ENCODE measurements at regions not wholly inside any gene's neighbourhood (a gene's known extent, or its start where the extent isn't known, plus 50 kb on each side); places are given as distances from the start of the nearest gene placed in this dataset.
A peak's percentile ranks its signal among the peaks of the same experiment; 100 is the strongest.

DNA sequence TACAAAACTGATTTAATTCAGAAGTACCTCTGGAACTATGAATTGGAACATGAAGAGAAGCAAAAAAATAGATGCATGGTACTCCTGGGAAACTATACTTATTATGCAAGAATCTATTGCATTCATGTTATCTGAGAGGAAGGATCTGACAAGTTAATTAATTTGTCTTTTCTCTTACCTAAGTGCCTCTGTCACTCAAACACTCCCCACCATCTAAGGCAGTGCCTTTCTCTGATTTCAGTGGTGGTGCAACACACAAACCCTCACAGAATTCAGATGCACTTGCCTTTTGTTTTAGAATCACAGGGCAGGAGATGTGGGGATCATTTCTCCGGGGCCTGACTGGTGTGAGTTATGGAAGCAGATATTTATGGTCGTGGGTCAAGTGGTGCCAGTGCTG is 52.5 kb upstream of the C9orf72 start:
- Mint-ChIP-seq H3K27ac (no peak overlapping the region), H3K9me3 (no peaks in the 10 kb centered on the region), H3K36me3 (no peaks in the 10 kb centered on the region)
- DNase-seq (ENCODE audit: low spot score in 2 of 2) (no peak), ATAC-seq (no peak)

DNA sequence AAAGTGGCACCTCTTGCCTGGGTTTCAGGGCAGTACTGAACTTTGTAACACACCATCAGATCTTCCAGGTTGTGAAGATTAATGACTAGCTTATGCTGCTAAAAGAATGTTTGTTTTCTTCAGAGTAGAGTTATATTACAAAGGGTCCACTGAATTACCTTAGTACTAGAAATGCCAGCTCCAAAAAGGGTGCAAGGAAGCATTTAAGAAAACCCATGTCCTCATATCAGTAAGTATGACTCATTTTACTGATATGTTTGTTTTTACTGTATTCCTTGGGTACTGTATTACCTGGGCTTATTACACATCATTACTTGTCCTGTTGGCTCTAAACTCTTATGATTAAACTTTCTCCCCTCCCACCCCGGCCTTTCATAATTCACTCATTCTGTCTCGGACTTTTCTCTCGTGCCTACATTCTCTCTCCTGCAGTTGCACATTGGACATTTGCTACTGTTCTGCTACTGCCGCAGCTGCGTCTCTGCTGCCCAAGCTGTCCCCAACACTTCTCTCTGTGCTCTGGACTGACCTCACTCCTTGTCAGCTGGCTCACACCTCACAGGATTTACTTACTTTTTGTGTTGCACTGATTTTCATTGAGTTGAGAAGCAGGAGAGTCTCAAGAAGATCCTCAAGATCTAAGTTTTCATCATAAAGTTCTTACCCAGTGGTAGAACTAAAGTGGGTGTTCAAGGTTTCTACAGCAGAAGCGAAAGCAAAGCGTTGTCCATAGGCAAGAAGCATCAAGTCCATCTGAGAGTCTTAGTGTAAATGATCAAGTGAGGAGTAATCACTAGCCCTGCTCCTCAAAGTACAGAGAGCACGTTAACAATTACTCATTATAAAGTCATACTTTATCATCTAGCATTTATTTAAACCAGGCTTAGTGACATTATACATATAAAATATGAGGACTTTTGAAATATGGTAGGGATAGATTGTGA is 53.2 kb upstream of the C9orf72 start:
- ATAC-seq = peak in 1 of 2 donors; percentile 55
- DNase-seq (ENCODE audit: low spot score in 2 of 2) = no peak

DNA sequence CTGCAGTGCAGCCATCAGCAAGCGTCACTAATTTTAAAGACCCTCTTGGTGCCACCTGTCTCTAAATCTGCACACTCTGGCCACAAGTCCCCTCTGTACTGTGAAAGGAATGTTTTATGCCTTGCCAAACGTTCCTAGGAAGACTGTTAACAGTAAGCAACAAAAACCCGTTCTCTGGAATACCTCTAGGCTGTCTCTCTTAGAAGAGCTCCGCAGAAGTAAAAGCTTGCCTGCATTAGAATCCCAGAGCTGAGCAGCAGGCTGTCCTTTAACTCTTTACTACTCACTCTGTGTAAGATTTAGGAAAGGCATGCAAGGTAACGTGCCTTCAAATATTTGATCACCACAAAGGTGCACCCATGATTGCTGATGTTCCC is 53.9 kb upstream of the C9orf72 start:
- no peaks in the 10 kb centered on the region for H3K36me3 Mint-ChIP-seq
- no peak overlapping the region for H3K27ac Mint-ChIP-seq
- ATAC-seq (no peak), DNase-seq (ENCODE audit: low spot score in 2 of 2) (no peak)
- H3K9me3 Mint-ChIP-seq = no peaks in the 10 kb centered on the region

More for the DNA sequence above, 53.2 kb upstream of the C9orf72 start:
- no peak overlapping the region for H3K27ac Mint-ChIP-seq
- no peaks in the 10 kb centered on the region for H3K36me3 Mint-ChIP-seq
- no peaks in the 10 kb centered on the region for H3K9me3 Mint-ChIP-seq

DNA sequence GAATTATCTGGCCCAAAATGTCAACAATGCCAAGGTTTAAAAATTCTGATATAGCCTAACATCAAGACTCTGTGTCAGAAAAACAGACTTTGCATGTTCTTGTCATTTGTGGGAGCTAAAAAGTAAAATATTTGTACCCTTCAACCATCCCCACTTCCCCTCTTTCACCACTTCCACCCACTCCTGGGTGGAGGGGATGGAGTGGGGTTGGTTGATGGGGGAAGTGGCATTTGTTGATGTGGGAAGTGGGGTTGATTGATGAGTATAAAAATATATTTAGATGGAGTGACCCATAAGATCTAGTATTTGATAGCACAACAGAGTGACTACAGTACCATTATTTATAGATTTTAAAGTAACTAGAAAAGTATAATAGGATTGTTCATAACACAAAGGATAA is 55.0 kb upstream of the C9orf72 start:
- no peaks in the 10 kb centered on the region for H3K9me3 Mint-ChIP-seq
- H3K27ac Mint-ChIP-seq = no peak overlapping the region
- no peak for ATAC-seq
- DNase-seq (ENCODE audit: low spot score in 2 of 2) = no peak
- H3K36me3 Mint-ChIP-seq = no peaks in the 10 kb centered on the region

DNA sequence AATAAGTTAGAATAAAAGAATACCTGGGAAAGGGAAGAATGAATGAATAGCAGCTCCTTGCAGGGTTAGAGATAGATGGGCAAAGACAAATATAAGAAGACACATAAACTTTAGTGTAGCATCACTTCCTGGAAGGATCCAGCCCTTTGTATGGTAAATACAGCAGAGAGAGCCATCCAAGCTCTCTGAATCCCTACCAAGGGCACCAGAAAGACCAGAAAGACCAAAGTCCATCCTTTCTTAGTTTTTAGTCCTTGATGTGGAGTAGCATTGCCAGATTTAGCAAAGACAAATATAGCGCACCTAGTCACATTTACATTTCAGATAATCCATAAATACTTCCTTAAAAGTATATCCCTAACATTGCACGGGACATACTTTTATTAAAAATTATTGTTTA is 56.1 kb upstream of the C9orf72 start:
- Mint-ChIP-seq H3K27ac (no peak overlapping the region), H3K9me3 (no peaks in the 10 kb centered on the region), H3K36me3 (no peaks in the 10 kb centered on the region)
- ATAC-seq = no peak
- DNase-seq (ENCODE audit: low spot score in 2 of 2) = no peak

DNA sequence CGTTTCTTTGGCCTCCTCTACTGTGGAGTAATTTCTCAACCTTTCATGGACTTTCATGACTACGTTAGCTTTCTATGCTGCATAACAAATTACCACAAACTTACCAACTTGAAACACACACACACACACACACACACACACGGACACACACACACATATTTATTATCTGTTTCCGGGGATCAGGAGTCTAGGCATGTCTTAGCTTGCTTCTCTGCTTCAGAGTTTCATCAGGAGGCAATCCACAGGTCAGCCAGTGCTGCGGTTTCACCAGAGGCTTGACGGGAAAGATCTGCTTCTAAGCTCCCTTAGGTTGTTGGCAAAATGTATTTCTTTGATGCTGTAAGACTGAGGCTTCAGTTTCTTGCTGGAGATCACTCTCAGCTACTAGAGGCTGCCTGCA is 59.0 kb upstream of the C9orf72 start:
- no peaks in the 10 kb centered on the region for H3K9me3 Mint-ChIP-seq
- no peak for DNase-seq (ENCODE audit: low spot score in 2 of 2)
- ATAC-seq = no peak
- no peak overlapping the region for H3K27ac Mint-ChIP-seq
- no peaks in the 10 kb centered on the region for H3K36me3 Mint-ChIP-seq

DNA sequence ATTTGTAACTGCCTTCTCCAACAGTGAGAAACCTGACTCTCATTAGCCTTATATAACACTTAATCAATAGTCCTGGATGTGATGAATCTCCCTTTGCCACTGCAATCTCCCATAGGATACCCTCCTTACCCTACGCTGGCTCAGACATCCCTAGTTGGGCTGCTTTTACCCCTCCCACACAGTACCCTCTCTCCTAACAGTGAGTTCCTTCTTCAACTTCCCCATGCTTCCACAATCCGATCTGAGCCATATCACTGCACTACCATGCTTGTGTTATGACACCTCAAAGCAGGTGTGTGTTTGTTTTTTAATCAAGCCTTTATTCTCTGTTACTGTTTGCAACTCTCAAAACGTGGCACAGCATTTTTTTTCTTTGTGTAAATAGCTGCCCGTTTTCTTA is 60.5 kb upstream of the C9orf72 start:
- no peak for ATAC-seq
- Mint-ChIP-seq H3K36me3 (no peaks in the 10 kb centered on the region), H3K9me3 (no peaks in the 10 kb centered on the region), H3K27ac (no peak overlapping the region)
- no peak for DNase-seq (ENCODE audit: low spot score in 2 of 2)

DNA sequence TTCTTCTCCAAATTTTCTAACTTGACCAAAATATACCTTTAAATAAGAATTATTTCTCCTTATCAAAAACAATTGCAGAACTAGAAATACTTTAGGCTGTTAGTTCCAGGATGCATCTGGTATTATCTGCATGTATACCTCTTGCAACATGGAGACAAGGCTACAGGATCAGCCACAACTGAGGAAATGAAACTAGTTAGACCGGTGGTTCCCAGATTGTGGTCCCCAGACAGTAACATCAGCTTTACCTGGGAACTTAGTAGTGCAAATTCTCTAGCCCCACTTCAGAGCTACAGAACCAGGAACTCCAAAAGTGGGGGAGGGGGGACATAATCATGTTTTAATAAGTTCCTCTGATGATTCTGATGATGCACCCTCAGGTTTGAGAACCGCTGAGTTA is 61.6 kb upstream of the C9orf72 start:
- no peak for ATAC-seq
- H3K36me3 Mint-ChIP-seq = no peaks in the 10 kb centered on the region
- DNase-seq (ENCODE audit: low spot score in 2 of 2) = no peak
- H3K27ac Mint-ChIP-seq = no peak overlapping the region
- H3K9me3 Mint-ChIP-seq = no peaks in the 10 kb centered on the region

DNA sequence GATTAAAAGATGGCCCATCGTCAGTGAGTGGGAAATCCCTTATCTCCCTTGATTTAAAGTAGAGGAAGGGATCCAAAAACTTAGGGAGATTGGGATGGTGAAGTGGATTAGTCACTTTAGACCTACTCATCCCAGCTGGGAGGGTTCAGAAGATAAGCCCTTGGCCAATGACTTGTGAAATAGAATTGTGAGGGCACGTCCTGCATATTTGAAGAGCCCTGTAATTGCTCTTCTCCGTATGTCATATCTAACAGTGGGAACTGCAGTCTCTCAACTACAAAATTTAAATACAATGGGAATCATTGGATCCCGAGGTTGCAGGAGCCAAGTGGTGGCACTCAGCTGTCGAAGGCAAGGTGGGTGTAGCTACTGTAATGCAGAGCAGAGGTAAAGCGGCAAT is 65.4 kb upstream of the C9orf72 start:
- Mint-ChIP-seq H3K36me3 (no peaks in the 10 kb centered on the region), H3K27ac (no peak overlapping the region), H3K9me3 (no peaks in the 10 kb centered on the region)
- ATAC-seq = no peak
- no peak for DNase-seq (ENCODE audit: low spot score in 2 of 2)

DNA sequence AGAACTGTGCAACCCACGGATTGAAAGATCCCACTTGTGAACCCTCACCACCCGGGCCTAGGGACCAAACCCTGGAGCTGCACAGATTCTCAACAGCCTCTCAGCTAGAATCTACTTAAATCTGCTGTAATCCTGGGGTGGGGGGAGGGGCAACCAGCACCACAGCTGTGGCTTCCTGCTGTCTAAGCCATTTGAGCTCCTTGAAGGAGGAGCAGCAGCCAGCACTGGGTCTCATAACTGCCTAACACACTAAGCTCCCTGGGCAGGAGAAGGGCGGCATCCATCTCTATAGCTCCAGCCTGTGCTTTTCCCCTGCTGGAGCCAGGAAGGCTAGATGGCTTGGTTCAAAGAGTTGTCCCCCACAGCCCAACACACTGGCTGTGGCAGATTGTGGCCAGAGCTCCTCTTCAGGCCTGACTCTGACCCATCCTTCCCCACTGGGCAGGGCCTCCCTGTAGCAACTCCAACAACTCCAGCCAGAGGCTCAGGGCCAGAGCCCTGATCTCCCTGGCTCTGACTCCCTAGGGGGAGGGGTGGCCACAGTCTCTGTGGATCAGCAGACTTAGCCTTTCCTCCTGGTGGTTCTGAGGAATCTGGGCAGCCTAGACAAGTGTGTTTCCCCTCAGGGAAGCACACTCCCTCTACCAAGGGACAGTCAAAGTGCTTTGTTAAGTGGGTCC is 72.0 kb upstream of the C9orf72 start:
- H3K27ac Mint-ChIP-seq = no peak overlapping the region
- DNase-seq (ENCODE audit: low spot score in 2 of 2) = no peak
- H3K36me3 Mint-ChIP-seq = peaks cover 0 to 6% of the 10 kb centered on the region in 2 donors
- peaks cover 4% of the 10 kb centered on the region in 2 donors for H3K9me3 Mint-ChIP-seq
- ATAC-seq = no peak

DNA sequence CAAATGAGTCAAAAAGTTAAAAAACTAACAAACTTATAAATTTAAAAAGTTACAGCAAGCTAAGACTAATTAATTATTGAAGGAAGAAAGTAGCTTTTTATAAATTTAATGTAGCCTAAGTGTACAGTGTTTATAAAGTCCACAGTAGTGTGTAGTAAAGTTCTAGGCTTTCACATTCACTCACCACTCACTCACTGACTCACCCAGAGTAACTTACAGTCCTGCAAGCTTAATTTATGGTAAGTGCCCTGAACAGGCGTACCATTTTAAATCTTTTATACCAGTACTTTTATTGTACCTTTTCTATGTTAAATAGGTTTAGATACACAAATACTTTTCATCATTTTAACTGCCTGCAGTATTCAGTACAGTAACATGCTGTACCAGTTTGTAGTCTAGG is 80.0 kb upstream of the C9orf72 start:
- Mint-ChIP-seq H3K36me3 (peaks cover 0 to 2% of the 10 kb centered on the region in 2 donors), H3K9me3 (peaks cover 2% of the 10 kb centered on the region in 2 donors), H3K27ac (no peak overlapping the region)
- ATAC-seq (no peak), DNase-seq (ENCODE audit: low spot score in 2 of 2) (no peak)

DNA sequence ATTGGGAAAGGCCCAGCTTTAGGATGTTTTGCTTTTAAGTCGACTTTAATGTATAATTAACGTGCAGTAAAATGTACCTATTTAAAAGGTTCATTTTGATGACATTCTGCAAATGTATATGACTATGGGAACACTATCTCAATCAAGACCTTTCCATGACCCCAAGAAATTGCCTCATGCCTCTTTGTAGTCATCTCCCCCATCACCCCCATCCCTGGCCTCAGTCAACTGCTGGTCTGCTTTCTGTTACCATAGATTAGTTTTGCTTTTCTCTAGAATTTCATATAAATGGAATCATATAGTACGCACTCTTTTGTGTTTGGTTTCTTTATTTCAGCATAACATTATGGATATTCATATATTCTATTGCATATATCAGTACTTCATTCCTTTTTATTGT is 80.7 kb upstream of the C9orf72 start:
- ATAC-seq = no peak
- Mint-ChIP-seq H3K9me3 (no peaks in the 10 kb centered on the region), H3K36me3 (no peaks in the 10 kb centered on the region), H3K27ac (no peak overlapping the region)
- DNase-seq (ENCODE audit: low spot score in 2 of 2) = no peak

DNA sequence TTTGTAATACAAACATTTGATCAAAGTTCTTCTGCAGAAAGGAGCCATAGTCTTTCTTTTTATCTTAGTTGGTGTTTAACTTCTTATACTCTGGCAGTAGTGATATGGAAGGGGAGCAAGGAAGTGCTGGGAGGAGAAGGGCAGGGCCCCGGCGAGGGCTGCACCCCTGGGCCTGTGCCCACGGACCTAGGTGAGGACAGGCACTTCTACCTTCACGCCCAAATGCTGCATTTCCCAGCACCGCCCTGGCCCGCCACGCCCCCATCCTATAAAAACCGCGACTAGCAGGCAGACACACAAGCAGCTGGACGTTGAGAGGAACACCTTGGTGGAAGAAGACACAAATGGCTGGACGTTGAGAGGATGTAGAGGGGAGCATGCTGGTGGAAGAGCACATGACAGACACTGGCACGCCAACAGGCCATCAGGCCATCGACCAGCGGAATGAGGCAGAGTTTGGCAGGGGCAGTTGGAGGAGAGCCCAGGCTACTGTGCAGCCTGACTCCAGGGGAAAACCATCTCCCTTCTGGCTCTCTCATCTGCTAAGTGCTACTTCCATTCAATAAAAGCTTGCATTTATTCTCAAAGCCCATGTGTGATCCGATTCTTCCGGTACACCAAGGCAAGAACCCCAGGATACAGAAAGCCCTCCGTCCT is 81.5 kb upstream of the C9orf72 start:
- DNase-seq (ENCODE audit: low spot score in 2 of 2) = no peak
- Mint-ChIP-seq H3K9me3 (no peaks in the 10 kb centered on the region), H3K27ac (no peak overlapping the region), H3K36me3 (no peaks in the 10 kb centered on the region)
- ATAC-seq = no peak

DNA sequence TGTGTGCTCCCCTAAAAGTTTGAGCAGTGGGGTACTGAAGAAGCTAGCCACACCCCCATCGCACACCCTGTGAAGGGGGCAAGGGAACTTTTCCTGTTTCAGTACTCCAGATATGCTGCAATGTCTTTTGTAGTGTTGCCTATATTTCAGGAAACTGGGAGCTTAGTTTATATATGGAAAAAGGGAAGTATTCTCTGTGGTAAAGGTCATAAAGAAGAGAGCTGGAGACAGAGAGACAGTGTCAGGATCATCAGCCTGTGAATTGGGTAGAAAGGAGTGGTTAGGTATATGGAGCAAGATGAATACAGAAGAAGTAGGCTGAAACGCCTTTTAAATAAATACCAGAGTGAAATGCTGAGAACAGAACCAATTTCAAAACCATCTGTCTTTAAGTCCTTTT is 82.2 kb upstream of the C9orf72 start:
- DNase-seq (ENCODE audit: low spot score in 2 of 2) = no peak
- Mint-ChIP-seq H3K27ac (no peak overlapping the region), H3K9me3 (no peaks in the 10 kb centered on the region), H3K36me3 (no peaks in the 10 kb centered on the region)
- no peak for ATAC-seq

DNA sequence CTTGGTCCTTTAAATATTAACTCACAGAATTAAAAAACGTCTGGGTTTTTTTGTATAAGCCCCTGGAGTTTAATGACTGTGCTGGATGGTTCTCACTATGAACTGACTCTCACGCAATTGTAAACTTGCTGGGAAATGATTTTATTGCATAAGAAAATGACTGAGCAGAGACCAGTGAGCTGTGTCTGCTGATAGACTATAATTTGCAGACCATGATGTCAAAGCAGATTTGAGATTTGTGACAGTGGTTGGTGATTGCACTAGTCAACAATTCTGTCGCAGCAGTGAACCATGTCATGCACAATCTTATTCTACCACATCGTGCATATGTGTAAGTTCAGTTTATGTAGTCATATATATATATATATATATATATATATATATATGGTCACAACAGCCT is 85.7 kb upstream of the C9orf72 start:
- H3K27ac Mint-ChIP-seq = no peak overlapping the region
- no peaks in the 10 kb centered on the region for H3K36me3 Mint-ChIP-seq
- ATAC-seq (no peak), DNase-seq (ENCODE audit: low spot score in 2 of 2) (no peak)
- no peaks in the 10 kb centered on the region for H3K9me3 Mint-ChIP-seq

DNA sequence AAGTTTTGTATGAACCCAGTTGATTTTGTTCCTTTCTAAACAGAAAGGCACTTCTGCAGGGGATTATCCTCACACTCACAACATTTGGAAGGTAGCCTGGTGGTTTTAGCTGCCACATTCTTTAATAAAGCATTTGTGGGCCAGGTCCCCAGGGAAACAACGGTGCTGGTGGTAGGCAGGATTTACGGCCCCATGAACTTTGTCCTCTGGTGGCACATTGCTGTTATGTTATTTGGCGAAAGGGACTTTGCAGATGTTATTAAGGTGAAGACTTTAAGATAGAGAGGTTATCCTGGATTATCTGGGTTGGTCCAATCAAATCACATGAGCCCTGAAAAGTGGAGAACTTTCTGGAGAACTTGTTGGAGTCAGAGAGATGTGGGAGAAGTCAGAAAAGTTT is 86.3 kb upstream of the C9orf72 start:
- Mint-ChIP-seq H3K9me3 (no peaks in the 10 kb centered on the region), H3K27ac (no peak overlapping the region), H3K36me3 (no peaks in the 10 kb centered on the region)
- DNase-seq (ENCODE audit: low spot score in 2 of 2) (no peak), ATAC-seq (no peak)

DNA sequence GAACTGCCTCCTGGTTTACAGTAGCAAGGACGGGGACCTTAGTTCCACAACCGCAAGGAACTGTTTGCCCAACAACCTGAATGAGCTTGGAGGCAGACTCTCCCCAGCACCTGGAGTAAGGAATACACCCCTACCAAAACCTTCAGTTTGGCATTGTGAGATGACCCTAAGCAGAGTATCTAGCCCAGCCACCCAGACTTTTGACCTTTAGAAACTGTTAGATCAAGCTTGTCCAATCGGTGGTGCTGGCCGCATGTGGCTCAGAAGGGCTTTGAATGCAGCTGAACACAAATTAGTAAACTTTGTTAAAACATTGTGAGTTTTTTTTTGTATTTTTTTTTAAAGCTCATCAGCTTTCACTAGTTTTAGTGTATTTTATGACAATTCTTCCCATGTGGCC is 86.9 kb upstream of the C9orf72 start:
- DNase-seq (ENCODE audit: low spot score in 2 of 2) (no peak), ATAC-seq (no peak)
- H3K36me3 Mint-ChIP-seq = no peaks in the 10 kb centered on the region
- no peak overlapping the region for H3K27ac Mint-ChIP-seq
- H3K9me3 Mint-ChIP-seq = no peaks in the 10 kb centered on the region
